GM13977 (cell line): ENCODE measurements at regions not wholly inside any gene's neighbourhood (a gene's known extent, or its start where the extent isn't known, plus 50 kb on each side); places are given as distances from the start of the nearest gene placed in this dataset.

Experiments
- DNase-seq: peaks from one replicate; pipeline ENCODE4 v3.0.0; 2012; ENCODE audit warnings: low spot score
- CTCF ChIP-seq: IDR thresholded peaks from 2 replicates; pipeline ENCODE4 v1.5.1; 2012; ENCODE audit warnings: mild to moderate bottlenecking, control low read depth; ENCODE audit not compliant: insufficient read depth; ENCODE audit errors: extremely low read depth, missing control alignments
- in situ Hi-C: fragments of 300-500 bp; cut with MboI; formaldehyde crosslinking; loops from one replicate; pipeline ENCODE4 v1.12.0; 2022; ENCODE audit warnings: low sequenced_read_pairs, low pct_unique_long_range_greater_than_20kb, mixed read lengths, inconsistent platforms; ENCODE audit not compliant: unreplicated experiment

- no peak for TF ChIP-seq CTCF
- in situ Hi-C loops = no loop called here
- DNase-seq = no peak
These were observed 128.8 kb downstream of the PAPOLA start for GRCh38 chr14:96631030-96631429.

DNA sequence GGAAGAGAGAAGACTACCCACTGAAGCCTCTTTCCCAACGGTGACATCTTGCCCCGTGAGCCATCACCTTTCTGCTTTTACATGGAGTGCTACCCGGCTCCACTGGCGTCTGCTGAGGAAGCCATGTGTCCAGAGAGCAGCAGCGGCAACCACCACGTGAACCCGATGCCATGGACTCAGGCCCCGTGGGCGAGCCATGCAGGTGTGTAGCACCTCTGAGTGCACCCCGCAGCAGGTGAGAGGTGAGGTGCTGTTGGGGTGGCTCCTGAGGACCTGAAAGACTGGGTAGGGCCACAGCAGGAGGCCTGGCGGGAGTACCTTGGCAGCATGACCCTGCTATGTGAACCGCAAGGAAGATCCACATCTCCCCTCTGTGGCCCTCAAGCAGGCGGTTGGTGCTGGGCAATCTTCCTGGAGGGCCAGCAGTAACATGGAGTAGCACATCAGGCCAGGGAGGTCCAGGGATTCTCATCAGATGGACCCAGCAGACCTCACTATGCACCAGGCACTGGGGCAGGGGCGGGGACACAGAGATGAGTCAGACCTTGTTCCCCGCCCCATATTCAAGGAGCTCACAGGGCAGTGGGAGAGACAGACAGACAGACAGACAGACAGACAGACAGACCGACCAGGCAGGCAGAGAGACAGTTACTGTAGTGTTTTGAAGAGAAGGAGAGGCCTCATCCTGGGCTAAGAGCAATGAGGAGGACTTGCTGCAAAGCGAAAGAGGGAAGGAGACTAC lies 129.6 kb downstream of the PAPOLA start:
- in situ Hi-C loops = no loop called here
- no peak for TF ChIP-seq CTCF
- peak; percentile 1 for DNase-seq

DNA sequence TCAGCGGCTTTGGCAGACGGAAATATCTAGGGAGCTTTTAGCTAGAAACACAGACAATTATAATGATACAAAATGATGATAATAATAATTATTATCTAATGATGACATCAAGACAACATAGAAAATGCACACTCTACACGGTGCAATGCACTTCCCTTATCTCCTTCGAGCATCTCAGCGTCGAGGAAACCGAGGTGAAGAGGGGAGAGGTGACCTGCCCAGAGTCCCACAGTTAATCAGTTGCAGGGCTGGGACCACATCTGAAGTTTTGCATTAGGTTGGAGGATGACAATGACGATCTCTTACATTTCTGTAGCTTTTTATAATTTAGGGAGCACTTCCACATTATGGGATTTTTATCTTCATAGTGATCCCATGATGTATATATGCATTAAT lies 130.2 kb downstream of the PAPOLA start:
- in situ Hi-C loops = no loop called here
- DNase-seq = no peak
- no peak for TF ChIP-seq CTCF

DNA sequence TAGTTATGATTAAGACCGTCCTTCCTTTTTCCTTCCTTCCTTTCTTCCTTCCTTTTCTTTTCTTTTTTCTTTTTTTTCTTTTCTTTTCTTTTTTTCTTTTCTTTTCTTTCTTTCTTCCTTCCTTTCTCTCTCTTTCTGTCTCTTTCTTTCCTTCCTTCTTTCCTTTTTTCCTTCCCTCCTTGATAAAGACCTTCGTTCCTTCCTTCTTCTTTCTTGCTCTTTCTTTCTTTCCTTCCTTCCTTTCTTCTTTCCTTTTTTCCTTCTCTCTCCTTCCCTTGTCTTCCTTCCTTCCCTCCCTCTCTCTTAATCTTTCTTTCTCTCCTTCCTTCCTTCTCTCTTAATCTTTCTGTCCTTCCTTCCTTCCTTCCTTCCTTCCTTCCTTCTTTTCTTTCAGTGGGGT lies 130.9 kb downstream of the PAPOLA start:
- no peak for TF ChIP-seq CTCF
- in situ Hi-C loops = no loop called here
- no peak for DNase-seq

DNA sequence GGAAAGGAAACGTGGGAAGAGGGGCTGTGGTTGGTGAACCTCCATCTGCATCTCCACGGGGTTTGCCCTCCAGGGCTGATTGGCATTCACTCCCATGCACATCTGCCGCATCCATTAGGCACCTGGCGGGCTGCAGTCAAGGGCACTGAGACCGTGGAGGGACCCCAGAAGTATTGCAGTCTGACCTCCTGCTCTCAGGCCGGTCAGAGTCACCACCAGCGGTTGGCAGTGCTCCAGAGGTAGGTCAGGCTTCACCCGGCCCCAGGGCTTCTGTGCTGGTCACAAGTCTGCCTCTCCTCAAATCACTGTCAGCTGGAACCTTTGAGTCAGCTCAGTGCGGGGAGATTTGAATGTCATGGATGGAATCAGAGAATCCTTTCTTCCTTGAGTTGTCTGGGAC lies 132.3 kb downstream of the PAPOLA start:
- peak; percentile 2 for DNase-seq
- in situ Hi-C loops = no loop called here
- no peak for TF ChIP-seq CTCF

- in situ Hi-C loops = no loop called here
- DNase-seq = no peak
- no peak for TF ChIP-seq CTCF
These were observed 132.7 kb downstream of the PAPOLA start for GRCh38 chr14:96634896-96635295.
